ENCODE measurements at regions not wholly inside any gene's neighbourhood (a gene's known extent, or its start where the extent isn't known, plus 50 kb on each side); places are given as distances from the start of the nearest gene placed in this dataset.

GRCh38 chr2:23019476-23019875, 365.5 kb upstream of the KLHL29 start:
- TF ChIP-seq CTCF (IDR thresholded peaks at IDR 0.05; ENCODE audit: borderline replicate concordance, extremely low read depth, low read length, poor library complexity, severe bottlenecking), result no peak
- TF ChIP-seq EZH2 (IDR thresholded peaks at IDR 0.05; ENCODE audit: borderline replicate concordance, low read depth, low read length, severe bottlenecking), result no peak

All from DND-41 (cell line).